ENCODE measurements at regions not wholly inside any gene's neighbourhood (a gene's known extent, or its start where the extent isn't known, plus 50 kb on each side); places are given as distances from the start of the nearest gene placed in this dataset.

DNA sequence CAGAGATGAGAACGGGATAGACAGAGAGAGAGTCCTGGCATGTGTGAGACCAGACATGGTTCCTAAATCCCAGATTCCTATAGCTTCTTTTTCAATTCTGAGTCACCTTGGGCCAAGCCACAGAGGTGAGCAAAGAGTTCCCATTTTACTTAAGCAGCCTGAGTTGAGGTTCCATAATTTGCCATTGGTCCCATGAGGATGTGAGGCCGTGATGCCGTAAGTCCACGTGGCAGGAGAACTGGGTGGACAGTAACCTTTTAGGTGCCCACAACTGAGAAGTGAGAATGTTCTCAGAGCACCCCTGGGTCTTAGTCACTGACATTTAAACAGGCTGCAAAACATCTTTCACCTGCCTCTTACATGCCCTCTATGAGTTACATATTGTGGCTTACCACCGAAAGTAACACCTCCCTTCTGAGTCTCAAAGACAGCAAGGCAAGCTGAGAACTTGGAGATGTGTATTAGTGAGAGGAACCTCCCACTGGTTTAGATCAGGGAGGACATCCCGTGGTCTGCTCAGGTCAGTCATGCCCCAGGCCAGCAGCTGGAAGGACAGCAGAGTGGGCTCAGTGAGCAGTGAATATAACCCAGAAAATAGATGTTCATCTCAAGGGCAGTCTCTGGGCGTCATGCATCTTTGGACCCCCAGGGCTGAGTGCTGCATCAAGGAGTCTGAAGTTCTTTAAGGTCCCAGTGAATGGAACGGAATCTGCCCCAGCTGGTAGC lies 127.9 kb upstream of the LGALSL start:
- no peak for TF ChIP-seq CTCF (IDR thresholded peaks at IDR 0.05)
- no peak for TF ChIP-seq POLR2A (IDR thresholded peaks at IDR 0.05)

Measured in Peyer's patch (tissue), 4 donors.